ENCODE measurements at regions not wholly inside any gene's neighbourhood (a gene's known extent, or its start where the extent isn't known, plus 50 kb on each side); places are given as distances from the start of the nearest gene placed in this dataset.

DNA sequence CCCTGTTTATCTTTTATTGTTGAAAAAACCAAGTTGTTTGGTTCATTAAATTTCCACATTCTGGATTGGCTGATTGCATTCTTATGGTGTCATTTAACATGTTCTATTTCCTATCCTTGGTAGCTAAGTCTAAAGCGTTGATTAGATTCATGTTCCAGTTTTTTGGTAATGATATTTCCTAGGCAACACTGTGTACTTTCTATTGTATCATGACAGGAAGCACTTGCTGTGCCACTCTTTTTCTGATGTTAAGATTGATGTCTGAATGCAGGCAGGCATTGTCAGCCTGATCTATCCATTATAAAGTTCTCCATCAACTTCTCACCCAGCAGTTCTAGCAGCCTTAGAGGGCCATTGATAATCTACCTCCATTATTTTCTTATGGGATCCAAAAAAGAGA is 91.1 kb upstream of the ARID2 start:
- DNase-seq (ENCODE audit: low read depth, low spot score), result no peak
- in situ Hi-C loops (cut with HindIII; ENCODE audit: low pct_unique_long_range_greater_than_20kb, low sequenced_read_pairs), result no loop called here

DNA sequence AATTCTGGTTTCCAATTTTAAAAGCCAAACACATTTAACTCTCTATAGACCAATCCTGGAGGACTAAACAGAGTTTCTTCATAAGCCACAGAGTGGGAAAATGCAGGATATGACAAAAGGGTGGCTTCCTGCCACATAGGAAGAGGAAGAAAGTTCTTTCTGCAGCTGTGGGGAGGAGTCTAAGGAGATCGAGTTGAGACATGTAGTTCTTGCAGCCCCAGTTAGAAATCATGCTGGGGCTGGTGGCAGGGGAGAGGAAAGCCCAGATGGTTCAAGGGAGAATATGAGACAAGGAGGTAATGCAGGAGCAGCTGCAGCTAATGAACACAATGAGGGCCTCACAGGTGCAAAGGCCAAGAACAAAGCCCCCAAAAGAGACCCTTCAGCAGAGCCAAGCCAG is 85.0 kb upstream of the ARID2 start:
- in situ Hi-C loops (cut with HindIII; ENCODE audit: low pct_unique_long_range_greater_than_20kb, low sequenced_read_pairs), result no loop called here

DNA sequence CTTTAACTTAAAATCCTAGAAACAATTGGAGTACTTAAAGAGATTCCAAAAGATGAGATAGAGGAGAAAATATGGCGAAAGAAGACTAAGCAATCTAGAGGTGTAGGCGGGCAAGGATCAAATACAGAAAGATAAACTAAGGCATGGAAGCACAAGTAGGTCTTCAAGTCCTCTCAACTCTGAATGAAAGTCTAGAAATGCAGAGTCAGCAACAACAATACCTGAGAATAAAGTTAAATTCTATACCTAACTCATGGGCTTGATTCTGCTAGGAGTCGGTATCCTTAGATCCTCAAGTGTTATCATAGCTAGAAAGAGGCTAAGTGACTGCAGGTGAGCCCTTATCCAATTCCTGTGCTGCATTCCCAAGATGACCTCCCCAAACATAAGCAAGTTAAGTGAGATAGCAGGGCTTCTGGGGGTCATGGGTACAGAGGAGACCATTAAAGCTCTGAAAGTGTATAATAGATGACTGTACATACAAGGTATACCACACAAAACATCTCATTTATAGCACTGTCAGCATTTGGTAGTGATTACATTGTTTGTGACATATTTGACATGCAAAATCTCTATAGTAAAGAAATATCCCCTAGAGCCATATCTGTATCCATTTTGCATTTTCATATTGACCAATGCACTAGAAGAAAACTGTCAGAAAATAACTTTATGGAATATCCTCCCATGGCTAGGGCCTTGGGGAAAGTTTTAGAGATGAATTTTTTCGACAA is 82.5 kb upstream of the ARID2 start:
- in situ Hi-C loops (cut with HindIII; ENCODE audit: low pct_unique_long_range_greater_than_20kb, low sequenced_read_pairs), result no loop called here
- no peak for DNase-seq (ENCODE audit: low read depth, low spot score)

More for the DNA sequence above, 85.0 kb upstream of the ARID2 start:
- DNase-seq (ENCODE audit: low read depth, low spot score), result no peak

DNA sequence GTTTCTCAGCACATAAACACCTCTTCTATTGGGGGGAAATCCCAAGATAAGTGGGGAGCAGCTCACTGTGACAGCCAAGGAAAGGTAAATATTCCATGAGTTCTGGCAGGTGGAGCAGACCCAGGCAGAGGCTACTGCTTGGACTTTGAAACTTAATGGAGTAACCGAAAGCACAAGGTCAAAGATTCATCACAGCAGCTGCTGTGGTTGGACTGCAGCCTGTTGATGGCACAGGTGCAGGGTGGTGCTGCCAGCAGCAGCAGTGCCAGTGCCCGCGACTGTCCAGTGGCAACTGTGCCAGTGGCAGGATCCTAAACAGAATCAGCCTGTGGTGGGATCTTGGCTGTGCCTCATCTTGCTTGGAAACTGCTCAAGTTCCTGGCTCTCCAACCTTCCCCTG is 81.4 kb upstream of the ARID2 start:
- DNase-seq (ENCODE audit: low read depth, low spot score), result no peak
- in situ Hi-C loops (cut with HindIII; ENCODE audit: low pct_unique_long_range_greater_than_20kb, low sequenced_read_pairs), result no loop called here

DNA sequence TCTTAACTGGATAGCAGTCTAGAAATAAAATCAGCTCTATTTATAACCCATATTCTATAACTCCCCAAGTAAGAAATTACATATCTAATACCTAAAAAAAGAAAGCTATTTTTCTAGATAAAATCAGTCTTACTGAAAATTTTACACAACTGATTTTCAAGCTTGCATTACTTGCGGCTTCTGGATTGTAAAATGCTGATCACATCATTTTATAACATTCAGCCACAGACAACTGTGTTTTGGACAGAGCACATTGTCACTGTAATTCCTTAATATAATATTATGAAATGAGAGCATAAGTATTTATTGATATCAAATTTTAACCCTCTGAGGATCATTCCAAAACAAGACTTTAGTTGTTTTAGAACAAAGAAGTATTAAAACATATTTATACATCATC is 78.5 kb upstream of the ARID2 start:
- in situ Hi-C loops (cut with HindIII; ENCODE audit: low pct_unique_long_range_greater_than_20kb, low sequenced_read_pairs), result no loop called here
- no peak for DNase-seq (ENCODE audit: low read depth, low spot score)

DNA sequence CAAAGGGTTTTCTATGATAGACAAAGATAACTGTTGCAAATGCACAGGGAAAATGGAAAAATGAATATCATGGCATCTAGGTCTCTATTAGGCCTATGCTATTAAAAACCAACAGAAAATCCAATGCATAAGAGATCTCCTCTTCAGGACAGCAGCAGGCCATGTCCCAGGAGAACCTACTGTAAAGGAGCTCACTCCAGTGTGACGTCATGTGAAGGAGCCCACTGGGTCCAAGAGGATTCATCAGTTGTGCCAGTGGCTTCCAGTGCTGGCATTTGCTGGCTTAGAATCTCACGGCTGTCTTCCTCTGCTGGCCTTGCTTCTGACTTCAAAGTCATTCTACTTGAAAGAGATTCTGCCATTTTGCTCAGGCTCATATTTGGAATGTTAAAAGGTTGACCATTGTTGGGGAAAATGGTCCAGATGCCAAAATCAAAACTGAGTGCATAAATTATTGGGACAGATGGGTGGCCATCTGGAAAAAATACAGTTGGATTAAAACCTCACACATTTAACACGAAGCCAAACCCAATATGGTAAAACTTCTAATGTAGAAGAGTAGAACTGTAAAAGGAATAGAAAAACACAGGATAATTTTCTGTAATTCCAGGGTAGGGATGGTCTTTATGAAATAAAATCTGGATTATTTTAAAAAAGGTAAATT is 75.4 kb upstream of the ARID2 start:
- in situ Hi-C loops (cut with HindIII; ENCODE audit: low pct_unique_long_range_greater_than_20kb, low sequenced_read_pairs), result no loop called here
- DNase-seq (ENCODE audit: low read depth, low spot score), result no peak

DNA sequence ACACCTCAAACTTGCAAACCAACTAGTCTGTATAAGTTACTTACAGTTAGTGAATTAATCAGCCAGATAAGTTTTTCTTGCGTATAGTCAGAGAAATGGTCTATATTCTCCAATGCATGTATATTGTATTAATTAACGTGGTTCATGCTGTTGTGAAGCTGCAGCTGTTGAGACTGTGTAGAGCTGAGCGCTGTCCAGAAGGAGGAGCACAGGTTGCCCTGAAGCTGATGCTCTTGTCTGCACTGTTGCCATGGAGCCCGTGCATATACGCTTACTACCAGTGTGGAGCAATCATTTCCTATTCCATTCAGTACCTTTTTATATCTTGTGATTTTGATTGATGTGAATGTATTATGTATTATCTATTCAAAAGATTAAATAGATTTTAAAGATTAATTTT is 74.3 kb upstream of the ARID2 start:
- in situ Hi-C loops (cut with HindIII; ENCODE audit: low pct_unique_long_range_greater_than_20kb, low sequenced_read_pairs), result no loop called here
- peak; percentile 34 for DNase-seq (ENCODE audit: low read depth, low spot score)

DNA sequence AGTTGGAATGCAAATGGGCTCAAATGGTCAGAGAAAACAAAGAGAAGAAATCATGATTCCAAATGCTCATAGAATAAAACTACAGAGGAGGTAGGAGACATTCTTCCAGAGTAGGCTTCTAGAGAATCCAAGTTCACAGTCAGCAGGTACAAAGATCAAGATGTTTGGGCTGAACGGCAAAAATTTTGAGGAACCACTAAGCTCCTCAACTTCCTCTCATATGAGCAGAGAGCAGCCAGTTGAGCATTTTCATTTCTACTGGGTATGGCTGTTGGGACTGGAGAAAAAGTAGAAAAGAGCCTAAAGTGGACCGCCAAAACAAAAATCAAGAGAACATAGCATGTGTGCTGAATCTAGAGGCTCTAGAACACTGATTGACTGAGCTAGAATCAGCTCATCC is 73.8 kb upstream of the ARID2 start:
- in situ Hi-C loops (cut with HindIII; ENCODE audit: low pct_unique_long_range_greater_than_20kb, low sequenced_read_pairs), result no loop called here
- DNase-seq (ENCODE audit: low read depth, low spot score), result no peak

DNA sequence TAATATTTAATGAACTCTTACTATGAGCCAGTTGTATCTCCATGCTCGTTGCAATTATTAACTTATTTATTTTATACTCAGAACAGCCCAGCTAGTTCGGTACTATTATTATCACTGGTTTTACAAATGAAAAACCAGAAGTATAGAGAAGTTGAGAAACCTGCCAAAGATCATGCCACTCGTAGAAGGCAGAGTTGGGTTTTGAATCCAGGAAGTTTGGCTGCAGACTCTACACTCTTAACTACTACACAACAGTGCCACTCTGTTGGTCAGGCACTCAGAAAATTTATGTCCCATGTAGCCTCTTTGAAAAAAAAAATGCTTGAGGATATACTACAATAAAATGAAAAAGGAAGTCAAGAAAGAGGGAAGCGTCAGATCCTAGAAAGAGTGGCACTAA is 71.5 kb upstream of the ARID2 start:
- no peak for DNase-seq (ENCODE audit: low read depth, low spot score)
- in situ Hi-C loops (cut with HindIII; ENCODE audit: low pct_unique_long_range_greater_than_20kb, low sequenced_read_pairs), result no loop called here

DNA sequence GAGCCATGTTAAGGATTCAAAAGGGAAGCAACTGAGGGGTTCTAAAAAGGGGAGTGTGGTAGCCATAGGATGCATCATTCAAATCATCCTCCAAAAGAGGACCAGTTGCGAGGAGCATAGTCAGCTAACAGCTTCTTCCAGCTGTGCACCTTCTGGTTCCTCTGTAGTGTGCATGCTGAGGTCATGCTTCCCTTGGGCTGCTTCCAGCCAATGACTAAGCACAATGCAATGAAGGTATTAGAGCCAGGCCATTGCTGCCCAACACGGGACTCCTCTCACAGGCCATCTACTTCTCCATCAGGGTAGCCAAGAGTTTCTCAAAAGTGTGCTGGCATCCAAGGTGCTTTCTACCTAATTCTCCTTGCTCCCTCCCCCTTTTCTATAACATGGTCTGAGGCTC is 69.2 kb upstream of the ARID2 start:
- no peak for DNase-seq (ENCODE audit: low read depth, low spot score)
- in situ Hi-C loops (cut with HindIII; ENCODE audit: low pct_unique_long_range_greater_than_20kb, low sequenced_read_pairs), result no loop called here

DNA sequence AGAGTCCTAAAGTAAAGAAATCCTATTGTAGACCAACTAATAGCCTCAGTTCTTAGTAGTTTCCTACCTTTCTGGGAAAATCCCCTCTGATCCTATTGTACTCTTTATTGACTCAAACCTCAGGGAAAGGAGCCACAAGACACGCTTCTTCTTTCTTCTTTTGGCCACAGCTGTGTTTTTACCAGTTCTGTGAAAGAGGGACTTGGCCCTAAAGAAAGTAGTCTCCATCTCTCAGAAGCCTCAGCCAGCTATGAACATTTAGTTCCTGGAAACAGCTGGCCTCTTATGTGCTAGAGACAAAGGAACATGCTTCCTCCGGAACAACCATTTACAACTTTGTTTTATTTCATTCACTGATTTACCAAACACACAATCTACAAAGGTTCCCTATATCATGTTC is 66.1 kb upstream of the ARID2 start:
- in situ Hi-C loops (cut with HindIII; ENCODE audit: low pct_unique_long_range_greater_than_20kb, low sequenced_read_pairs), result no loop called here
- DNase-seq (ENCODE audit: low read depth, low spot score), result no peak

DNA sequence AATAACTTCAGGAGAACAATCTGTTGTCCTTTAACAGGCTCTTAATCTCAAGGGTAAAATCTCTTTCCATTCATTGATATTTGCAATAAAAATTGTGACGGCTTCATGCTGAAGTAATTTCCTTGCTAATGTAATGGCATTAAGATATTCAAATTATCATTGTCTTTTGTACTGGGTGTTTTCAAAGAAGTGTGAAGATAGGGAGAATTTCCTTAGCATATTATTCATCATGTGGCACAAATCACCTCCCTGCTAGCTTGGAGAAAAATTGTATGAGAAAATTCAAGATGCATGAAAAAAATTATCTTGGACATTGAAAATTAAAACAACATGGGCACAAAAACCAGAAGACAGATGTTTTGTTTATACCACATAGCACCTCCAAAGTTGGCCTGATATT is 63.6 kb upstream of the ARID2 start:
- in situ Hi-C loops (cut with HindIII; ENCODE audit: low pct_unique_long_range_greater_than_20kb, low sequenced_read_pairs), result no loop called here

DNA sequence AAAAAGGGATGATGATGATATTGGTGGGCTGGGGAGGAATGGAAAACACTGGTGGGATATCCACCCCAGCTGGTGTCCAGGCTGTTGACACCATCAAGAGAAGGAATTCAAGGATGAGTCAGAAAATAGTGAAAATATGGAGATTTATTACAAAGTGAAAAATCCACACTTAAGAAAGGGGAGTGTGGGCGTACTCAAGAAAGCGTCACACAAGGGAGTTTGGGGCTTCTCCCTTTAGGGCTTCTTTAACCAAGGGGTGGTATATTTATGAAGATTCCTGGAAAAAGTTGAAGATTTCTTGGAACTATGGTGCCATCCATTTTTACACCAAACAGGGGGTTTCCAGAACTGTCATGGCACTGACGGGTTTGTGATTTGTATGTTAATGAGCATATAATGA is 63.1 kb upstream of the ARID2 start:
- DNase-seq (ENCODE audit: low read depth, low spot score), result no peak
- in situ Hi-C loops (cut with HindIII; ENCODE audit: low pct_unique_long_range_greater_than_20kb, low sequenced_read_pairs), result no loop called here

More for the DNA sequence above, 63.6 kb upstream of the ARID2 start:
- DNase-seq (ENCODE audit: low read depth, low spot score), result no peak

DNA sequence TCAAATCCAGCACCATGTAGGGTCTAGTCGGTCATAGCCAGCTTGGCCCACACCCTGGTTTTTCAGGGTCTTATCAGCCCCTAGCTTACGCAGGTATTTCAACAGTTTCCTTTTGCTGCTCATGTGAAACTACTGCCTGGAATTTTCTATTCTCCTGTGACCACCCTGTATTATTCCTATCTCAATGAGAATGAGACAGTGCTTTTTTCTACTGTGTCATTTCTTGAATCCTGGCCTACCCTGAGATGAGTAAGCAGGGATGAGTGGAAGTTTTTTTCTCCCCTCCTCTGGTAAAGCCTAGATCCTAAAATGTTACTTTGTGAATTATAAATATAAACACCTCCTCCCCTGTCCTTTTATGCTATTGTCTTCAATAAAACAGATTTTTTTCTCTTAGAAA is 62.7 kb upstream of the ARID2 start:
- in situ Hi-C loops (cut with HindIII; ENCODE audit: low pct_unique_long_range_greater_than_20kb, low sequenced_read_pairs), result no loop called here
- no peak for DNase-seq (ENCODE audit: low read depth, low spot score)

DNA sequence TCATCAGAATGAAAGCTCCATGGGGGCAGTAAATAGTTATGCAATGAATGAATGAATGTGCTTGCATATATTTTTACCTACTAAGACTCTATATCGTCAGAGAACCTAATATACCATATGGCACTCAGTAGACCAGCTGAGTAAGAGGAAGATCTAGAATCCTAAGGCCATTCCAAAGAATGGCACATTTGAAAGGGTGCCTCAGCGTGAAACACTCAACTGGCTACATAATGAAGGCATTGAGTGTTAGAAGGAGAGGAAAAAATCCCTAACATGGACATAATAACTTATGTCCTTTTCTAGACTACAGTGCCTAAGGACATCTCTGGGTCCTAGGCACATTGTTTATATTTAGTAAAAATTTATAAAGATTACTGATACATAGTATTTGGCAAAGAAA is 61.7 kb upstream of the ARID2 start:
- DNase-seq (ENCODE audit: low read depth, low spot score), result peak; percentile 68

DNA sequence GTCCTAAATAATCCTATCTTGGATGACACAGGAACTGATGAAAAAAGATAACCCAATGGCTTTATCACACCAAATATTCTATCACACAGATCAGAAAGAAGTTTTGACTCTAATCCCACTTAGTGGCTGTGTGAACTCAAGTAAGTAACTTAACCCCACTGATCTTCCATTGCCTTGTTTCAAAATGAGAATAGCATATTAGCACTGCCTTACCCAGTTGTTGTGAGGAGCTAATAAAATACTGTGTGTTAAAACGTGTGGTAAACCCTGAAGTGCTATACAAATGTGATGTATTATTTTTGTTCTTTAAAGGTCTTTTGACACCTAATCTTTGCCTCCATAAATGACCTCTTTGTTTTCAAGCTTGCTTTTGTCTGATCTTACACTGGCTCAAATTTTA is 60.9 kb upstream of the ARID2 start:
- DNase-seq (ENCODE audit: low read depth, low spot score), result no peak
- in situ Hi-C loops (cut with HindIII; ENCODE audit: low pct_unique_long_range_greater_than_20kb, low sequenced_read_pairs), result no loop called here

More for the DNA sequence above, 61.7 kb upstream of the ARID2 start:
- in situ Hi-C loops (cut with HindIII; ENCODE audit: low pct_unique_long_range_greater_than_20kb, low sequenced_read_pairs), result no loop called here

DNA sequence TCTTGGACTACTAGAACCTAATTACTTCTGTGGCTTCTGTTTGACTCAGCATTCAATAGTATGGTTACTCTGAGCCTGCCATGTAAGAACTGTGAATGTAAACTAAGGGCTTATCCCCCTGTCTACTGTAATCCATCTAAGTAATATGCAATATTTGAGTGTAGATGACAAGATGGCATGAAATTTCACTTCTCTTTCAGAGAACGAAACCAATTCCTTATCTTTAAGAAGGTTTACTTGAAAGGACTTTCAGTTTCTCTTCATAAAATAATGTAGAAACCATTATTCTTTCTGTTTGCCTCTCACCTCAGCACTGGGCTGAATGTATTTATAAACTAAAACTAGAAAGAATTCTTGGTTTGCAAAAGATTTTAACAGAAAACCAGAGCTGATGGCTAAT is 60.4 kb upstream of the ARID2 start:
- no peak for DNase-seq (ENCODE audit: low read depth, low spot score)
- in situ Hi-C loops (cut with HindIII; ENCODE audit: low pct_unique_long_range_greater_than_20kb, low sequenced_read_pairs), result no loop called here

DNA sequence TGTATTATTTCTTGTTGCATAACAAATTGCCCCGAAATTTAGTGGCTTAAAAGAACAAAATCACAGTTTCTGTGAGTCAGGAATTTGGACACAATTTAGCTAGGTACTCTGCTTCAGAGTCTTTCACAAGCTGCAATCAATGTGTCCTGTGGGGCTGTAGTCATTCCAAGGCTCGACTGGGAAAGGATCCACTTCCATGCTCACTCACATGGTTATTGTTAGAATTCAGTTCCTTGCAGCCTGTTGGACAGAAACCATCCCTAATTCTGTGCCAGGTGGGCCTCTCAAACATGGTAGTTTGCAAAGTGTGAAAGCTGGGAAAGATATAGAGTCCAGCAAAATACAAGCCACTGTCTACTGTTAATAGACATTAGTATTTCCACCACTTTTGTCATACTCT is 59.7 kb upstream of the ARID2 start:
- in situ Hi-C loops (cut with HindIII; ENCODE audit: low pct_unique_long_range_greater_than_20kb, low sequenced_read_pairs), result no loop called here
- DNase-seq (ENCODE audit: low read depth, low spot score), result no peak

DNA sequence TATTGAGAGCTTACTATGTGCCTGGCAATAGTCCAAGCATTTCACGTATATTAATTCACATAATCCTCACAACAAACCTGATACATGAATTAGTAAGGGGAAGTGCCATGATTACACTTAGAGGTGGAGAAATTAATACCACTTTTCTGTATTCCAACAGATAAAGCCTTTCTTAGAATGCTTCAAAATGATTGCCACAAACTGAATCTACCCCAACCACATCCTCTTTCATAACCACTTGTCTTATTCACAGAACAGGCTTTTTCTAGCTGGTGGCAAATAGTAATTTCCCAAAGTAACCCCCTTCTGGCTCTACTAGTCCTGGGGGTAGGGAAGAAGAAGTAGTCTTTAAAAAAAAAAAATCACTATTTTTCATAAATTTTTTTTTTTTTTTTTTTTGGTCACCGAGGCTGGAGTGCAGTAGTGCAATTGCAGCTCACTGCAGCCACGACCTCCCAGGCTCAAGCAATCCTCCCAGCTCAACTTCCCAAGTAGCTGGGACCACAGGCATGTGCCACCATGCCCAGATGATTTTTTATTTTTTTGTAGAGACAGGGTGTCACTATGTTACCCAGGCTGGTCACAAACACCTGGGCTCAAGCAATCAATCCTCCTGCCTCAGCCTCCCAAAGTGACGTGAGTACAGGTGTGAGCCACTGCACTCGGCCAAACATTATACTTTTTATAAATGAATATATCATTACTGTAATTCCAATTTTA is 59.0 kb upstream of the ARID2 start:
- in situ Hi-C loops (cut with HindIII; ENCODE audit: low pct_unique_long_range_greater_than_20kb, low sequenced_read_pairs), result no loop called here
- DNase-seq (ENCODE audit: low read depth, low spot score), result peak; percentile 14
